Endothelial cell of umbilical vein (primary cell): ENCODE measurements at regions not wholly inside any gene's neighbourhood (a gene's known extent, or its start where the extent isn't known, plus 50 kb on each side); places are given as distances from the start of the nearest gene placed in this dataset.

Source experiments
- CTCF ChIP-seq, 2 donors: IDR thresholded peaks; 1 replicate in 1 of 2; 2 replicates in 1 of 2; pipeline ENCODE4 v1.5.1; 2011; ENCODE audit warnings: low read length in 2 of 2, mild to moderate bottlenecking in 2 of 2, moderate library complexity in 2 of 2, control low read depth in 1 of 2, inconsistent platforms in 1 of 2, low read depth in 1 of 2; ENCODE audit not compliant: insufficient read depth in 1 of 2; ENCODE audit errors: extremely low read depth in 1 of 2
- POLR2A ChIP-seq: IDR thresholded peaks from 2 replicates; pipeline ENCODE4 v1.6.1; 2012; ENCODE audit warnings: low read depth, mild to moderate bottlenecking, control low read depth, low read length

- TF ChIP-seq POLR2A, result no peak
- no peak for TF ChIP-seq CTCF (IDR thresholded peaks at IDR 0.05; ENCODE audit: extremely low read depth in 1 of 2, insufficient read depth in 1 of 2, low read depth in 1 of 2, low read length in 2 of 2)
Measured at GRCh38 chr14:53591816-53592215, 364.8 kb downstream of the BMP4 start.
